HG03378 (cell line): ENCODE measurements at regions not wholly inside any gene's neighbourhood (a gene's known extent, or its start where the extent isn't known, plus 50 kb on each side); places are given as distances from the start of the nearest gene placed in this dataset.
A peak's percentile ranks its signal among the peaks of the same experiment; 100 is the strongest.

Source experiments
- ATAC-seq: cut with Tn5 transposase; IDR thresholded peaks from one replicate; pipeline ENCODE4 v1.9.1; 2021; ENCODE audit warnings: mild to moderate bottlenecking, moderate library complexity; ENCODE audit not compliant: unreplicated experiment

DNA sequence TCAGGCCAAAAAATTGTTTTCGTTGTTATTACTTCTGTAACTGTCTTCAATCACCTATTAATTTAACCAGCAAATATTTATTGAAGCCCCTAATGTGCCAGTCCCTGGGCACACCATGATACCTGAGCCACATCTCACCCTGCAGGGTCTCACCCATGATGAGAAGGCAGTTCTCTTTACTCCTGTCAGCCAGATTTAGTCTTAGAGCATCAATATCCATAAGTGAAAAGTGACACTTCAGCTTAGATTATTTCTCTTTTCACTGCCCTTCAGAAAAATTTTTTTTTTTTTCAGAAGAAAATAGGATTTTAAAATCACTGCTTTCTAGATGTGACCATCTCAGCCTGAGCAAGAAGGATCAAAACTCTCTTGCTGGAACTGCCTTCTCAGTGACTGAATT is 258.6 kb upstream of the NFE2L3 start:
- no peak for ATAC-seq

DNA sequence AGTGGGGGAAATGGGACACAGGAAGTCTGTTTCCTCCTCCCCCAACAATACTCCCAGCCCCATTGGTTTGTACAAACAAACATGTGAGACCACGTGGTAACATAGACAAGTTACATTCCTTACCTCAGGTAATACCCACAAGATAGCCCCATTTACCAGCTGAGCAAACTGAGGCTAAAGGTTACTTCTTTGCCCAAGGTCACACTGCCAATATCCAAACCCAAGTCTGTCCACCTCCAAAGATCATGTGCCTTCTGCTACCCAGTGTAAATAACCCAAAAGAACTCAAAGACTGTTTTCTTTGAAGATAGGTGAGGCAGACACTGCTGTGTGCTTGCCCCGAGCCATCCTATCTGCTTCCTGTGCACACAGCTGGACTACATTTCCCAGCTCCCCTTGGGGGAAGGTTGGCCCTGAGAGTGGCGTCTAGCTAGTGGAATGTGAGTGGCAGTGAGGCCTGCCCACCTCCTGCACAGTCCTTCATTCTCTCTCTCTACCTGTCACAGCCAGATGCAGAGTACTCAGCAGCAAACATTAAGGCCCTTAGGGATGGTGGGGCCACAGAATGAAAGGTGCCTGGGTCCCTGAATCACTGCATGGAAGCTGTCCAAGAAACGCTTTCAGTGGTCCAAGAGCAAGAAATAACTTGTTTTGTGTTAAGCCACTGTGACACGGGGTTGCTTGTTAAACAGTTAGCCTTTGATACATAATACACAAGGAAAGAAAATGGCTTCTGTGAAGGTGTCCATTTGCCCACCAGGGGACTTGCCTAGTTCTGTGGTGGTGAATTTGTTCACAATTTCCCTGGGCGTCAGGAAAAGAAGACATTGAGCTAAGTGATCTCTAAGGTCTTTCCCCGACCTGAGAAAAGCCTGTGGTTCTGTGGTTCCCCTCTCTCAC is 257.7 kb upstream of the NFE2L3 start:
- ATAC-seq: peak; percentile 59

DNA sequence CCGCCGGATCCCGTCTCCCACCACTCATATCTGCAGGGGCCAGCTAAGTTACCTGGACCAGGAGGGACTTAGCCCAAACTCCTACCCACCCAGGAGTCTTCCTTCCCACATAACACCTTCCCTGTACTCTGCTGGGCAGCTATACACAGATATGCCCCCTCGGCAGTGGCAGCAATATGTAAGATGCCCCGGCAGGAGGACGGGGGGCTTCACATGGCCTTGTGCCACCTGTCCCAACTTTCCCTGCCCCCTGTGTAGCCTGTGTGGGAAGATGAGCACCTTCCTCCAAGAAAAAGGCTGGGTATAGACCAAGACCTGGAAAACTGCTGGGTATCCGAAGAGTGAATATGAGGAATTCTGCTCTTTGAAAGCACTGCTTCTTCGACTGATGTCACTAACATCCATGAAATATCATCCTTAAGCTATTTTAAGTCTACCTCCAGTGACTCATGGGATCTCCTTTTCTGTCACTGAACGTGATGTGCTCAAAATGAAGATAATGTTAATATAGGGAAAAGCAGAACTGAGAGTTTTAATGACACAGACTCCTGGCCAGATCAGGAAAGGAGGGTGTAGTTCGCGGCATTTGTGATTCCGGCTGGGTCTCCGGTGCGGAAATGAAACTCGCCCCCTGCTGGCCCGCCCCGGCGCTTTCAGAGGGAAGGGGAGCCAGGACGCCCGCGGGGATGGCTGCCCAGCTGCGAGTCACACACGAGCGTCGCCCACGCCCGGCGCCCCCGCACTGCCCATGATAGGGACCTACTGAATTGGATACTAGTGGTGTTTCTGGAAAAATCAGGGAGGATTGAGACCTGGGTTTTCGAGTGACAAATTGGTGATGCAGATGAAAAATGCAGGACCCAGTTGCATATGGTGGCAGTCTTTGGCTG is 256.9 kb upstream of the NFE2L3 start:
- peak; percentile 73 for ATAC-seq

DNA sequence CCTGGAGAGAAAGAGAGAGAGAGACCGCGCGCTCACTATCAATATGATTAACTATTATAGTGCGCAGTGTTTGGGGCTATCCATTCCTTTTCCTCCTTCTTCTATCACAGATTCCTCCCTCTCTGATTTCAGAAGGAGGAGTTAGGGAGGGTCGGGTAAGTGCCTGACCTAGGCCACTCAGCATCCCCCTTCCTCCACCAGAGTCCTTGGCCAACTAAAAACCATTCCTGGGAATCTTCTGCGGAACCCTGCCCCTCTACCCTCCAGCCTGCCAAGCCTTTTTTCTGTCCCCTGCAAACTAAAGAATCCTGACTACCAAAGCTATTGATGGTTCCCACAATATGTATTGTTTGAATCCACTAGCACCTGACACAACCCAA is 256.2 kb upstream of the NFE2L3 start:
- ATAC-seq: no peak

DNA sequence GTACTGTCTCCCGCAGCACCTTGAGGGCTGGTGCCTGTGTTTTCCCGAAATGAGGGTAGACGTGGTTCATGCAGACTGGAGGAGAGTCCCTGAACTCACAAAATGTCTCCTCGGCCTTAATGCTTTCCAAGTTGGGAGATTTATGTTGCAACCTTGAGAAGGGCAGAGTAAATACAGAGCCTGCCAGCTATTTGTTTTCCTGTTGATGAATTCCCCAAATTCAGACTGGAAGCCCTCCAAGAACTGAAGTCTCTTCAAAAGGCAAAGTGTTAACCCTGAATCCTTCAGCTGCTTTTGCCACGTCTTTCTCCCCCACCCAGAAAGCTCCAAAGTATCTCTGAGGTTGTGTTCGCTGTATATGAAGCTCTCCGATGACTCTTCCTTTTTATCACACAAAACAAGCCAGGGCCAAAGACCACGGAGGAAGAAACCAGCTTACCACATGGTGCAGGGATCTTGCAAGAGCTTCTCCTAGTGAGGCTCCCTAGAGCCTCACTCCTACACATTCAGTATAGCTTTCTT is 254.7 kb upstream of the NFE2L3 start:
- no peak for ATAC-seq

DNA sequence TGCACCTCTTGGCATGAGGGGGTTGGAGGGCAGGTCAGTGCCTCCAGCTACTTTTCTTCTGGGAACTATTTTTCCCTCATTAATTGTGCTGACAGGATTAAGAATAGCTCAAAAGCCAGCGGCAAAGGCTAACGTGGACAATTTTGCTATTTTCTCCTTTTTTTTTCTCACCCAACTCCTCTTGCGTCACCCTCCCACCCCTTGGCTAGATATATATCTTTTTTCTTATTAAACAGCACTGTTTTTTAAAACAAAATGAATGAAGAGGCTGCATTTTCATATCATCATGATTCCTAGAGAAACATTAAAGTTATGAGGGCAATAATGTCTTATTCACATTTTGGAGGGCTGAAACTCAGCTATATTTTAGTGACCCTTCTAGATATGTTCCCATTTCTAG is 251.8 kb upstream of the NFE2L3 start:
- ATAC-seq: no peak

DNA sequence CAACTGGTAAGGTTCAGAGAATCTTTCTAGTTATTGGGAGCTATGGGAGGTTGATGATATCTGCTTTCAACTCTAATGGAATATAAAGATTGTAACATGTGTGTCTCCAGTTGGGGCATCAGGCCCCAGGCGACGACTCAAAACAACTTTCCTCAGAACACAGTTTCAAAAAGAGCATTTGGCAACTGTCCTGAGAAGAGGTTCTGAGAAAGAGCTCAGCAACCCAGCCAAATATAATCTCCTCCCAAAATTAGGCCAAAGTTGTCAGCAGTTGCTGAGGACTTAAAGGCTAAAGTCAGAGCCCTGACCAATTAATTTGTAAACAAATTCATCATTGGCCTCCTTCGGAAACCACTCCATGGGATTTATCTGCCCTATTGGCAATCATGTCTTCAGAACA is 251.1 kb upstream of the NFE2L3 start:
- ATAC-seq: no peak

DNA sequence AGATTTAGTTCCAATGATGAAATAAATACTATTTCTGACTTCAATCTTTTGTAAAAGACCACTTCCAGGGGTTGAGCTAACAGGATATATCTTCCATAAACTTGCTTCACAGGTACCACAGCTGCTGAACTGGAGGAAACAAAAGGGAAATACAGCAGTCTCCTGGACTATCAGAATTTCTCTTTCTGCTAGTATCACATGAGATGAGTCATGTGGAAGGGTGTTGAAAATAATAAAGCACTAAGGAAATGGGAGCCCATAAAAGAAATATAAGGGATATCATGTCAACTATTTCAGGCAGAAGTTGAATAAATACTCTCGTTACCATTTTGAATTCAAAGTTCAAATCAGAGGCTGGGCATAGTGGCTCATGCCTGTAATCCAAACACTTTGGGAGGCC is 250.3 kb upstream of the NFE2L3 start:
- ATAC-seq: no peak

DNA sequence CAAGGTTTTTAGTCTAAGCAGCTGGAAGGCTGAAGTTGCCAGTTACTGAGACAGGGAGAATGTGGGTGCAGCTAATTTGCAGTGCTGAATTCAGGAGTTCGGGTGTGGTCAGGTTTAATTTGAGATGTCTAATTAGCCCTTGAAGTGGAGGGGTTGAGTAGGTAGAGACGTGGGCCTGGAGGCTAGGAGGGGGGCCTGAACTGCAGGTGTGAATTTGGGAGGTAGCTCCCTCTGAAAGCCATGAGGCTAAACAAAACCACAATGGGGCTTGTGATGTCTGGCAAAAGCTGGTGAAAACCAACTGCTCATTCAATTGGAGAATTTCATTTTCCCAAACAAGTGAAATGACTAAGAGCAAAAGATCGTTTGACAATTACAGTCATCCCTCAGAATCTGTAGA is 246.0 kb upstream of the NFE2L3 start:
- no peak for ATAC-seq

DNA sequence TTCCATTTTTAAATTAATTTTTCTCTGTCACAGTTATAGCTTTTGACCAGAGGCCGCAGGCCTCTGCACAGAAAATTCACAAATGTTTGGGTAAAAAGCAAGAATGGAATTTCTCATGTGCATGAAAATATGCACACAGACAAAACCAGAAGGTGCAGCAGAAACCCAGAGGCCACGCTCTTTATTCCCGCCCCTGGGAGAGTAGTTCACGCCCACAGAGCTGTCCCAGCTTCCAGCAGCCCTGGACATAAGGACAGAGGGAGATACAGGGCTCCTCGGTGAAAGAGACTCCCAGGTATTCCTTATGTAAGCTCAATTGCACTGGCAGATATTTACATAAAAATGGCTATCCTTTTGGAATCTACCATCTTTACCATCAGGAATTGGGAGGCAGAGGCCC is 245.2 kb upstream of the NFE2L3 start:
- no peak for ATAC-seq

DNA sequence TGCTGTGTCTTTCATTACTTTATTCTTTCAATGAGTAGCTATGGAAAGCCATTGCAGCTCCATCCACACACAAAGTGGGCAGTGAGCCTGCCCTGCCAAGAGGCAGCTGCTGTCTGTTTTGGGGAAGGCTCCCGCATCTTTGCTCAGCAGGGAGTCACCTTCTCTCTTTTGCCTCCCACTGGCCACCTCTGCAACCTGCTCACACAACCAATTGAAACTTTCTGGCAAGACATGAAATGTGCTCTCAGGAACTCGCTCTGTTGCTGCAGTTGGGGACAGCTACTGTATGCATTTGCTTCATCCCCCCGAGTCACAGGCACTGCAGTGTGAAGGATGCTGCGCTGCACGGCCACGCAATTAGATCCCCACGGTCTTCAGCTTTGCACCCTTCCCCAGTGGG is 244.8 kb upstream of the NFE2L3 start:
- no peak for ATAC-seq

DNA sequence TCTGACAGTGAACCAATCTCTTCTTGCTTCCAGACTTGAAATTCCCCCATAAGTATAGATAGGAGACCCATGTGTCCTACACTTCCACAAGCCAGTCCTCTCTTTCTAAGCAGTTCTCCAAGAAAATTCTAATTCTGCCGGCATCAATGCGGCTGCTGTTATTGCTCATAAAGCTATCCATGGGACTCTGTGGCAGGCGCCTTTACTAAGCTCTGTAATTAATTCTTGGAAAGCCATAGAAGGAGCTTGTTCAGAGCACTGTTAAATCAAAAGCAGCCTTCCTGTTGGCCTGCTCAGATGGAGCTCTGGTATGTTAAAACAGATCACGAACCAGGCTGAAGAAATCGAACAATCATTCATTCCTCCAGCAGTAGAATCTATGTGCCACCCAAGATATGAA is 244.3 kb upstream of the NFE2L3 start:
- ATAC-seq: no peak

DNA sequence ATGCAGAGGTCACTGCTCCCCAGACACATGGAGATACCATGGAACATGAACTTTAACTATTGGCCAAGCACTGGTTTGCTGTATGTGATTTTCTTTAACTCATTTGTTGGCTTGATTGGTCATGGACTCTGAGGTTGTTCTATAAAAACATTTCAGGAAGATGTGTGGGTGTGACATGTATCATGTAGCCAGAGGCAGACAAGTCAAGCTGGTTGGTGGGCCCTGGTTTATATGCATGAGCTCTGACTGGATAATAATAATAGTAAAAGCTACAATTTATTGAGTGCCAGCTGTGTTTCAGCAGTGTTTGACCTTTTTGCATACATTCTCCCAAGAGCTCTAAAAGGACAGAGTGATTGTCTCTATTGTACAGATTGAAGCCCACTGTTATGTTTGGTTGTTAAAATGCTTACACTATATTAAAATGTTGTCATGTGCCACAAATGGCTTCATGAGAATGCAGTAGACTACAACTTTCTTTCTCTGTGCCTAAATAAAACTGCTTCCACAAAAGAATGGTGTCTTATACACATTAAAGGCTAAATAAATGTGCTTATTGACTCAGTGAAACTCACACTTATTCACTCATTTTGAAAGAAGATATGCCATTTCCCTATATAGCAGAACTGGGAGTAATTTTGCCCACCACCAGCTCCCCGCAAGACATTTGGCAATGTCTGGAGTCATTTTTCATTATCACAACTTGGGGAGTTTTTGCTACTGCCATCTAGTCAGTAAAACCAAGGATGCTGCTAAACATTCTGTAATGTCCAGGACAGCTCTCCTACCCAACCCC is 243.6 kb upstream of the NFE2L3 start:
- no peak for ATAC-seq

DNA sequence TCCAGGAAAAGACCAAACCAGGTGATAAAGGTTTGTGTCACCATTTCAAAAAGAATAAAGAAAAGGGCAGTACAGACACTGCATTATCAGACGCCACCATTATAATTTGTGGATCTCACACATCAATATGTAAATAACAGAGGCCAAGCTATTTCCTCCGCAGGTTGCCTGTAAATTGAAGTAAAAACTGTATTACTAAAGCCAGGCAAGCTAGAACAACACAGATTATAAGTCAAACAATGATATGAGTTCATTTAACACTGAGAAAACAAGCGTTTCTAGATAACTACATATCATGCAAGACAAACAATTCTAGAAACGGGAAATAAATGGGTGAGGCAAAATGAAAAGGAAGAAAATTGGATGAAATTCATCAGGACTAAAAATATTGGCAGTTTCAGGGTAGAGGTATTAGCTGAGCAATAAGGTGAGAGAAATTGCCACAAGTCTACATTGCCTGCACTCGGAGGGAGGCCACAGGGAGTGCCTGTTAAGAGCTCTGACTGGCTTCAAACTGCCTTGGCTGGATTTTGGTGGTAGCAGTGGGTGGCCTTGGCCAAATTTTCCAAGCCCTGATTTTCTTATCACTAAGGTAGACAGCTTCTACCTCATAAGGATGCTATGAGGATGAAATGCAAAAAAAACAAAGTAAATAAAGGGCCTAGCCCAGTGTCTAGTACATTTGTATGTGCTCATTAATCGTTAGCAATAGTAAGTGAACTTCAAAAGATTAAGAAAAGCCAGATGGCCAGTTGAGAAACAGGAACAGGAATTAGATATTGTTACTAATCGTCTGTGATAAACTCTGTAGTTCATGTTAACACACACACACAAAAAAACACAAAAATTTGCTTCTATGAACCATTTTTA is 240.0 kb upstream of the NFE2L3 start:
- ATAC-seq: no peak

DNA sequence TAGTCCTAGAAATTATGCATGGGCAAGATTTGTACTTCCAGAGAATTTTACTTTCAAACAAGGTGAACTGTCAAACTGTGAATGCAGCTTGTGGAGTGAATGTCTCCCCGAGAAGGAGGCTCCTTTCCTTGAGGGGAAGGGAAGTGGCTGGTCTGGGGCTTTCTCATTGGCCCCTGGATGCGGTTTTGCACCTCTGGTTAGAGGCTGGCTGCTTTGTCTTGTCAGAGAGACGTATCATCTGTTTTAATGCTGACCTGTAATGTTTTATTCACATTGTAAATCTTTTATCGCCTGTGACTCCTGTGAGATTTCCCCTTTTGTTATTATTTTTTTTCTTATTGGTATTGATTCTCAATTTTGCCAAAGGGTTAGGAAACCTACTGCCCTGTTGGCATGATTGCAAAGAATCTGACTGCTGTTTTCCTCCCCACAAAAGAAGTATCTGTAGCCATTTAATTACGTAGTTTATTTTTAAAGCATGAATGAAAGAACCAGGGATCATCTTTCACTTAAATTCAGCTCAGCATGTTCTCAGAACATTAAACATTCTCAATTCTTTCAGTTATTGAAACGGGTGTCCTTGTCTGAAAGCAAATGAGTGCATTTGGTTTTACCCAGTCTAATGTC is 238.3 kb upstream of the NFE2L3 start:
- no peak for ATAC-seq

DNA sequence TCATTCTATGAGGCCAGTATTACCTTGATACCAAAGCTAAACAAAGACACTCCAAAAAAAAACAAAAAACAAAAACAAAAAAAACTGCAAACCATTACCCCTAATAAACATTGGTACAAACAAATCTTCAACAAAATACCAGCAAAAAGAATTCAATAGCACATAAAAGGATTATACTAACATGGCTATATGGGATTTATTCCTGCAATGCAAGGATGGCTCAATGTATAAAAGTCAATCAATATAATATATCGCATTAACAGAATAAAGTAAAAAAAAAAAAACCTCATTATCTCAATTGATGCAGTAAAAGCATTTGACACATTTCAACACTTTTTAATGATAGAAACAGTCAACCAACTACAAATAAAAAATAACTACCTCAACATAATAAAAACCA is 233.3 kb upstream of the NFE2L3 start:
- no peak for ATAC-seq

DNA sequence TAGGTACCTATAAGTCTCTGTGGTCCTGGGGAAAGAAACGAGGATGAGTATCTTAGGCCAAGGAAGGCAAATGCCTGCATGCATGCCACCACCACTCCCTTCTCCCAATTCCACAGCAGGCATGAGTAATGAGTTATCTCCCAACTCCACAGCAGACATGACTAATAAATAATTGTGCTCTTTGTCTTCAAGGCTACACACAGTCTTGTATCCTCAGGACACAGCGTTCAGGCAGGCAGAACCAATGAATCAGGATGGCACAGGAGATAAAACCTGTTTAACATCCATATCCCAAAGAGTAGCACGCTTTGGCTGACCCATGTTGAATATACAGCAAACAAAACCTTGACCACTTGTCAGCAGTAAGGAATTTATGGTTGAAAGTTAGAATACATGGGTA is 229.7 kb upstream of the NFE2L3 start:
- no peak for ATAC-seq

DNA sequence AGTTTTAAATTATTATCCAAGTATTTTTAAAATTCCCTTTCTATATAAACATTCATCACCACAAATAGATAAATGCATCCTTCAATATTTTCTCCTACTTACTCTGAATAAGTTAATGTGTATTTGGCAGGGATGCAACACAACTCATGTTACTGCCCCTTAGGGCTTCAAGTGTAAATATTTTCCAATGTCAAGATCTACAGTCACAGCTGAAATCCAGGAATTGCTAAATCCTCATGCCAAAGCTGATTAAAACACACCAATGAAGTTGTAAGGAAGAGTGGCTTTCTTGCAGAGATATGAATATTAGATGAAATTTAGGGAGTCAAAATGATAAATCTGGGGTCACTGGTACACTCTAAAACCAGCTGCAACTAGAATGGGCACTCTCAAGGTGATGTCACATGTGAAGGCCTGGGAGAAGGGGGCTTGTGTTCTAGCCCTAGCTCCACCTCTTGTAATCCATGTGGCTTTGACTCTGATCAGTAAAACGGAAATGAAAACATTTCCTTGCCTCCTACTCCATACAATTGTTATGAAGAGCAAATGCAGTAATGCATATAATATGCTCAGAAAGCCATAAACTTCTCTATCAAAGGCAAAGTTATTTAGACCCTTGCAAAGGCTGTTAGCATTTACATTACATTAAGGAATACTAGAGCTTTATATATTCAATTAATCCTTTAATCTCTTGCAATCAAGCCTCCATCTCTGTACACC is 228.1 kb upstream of the NFE2L3 start:
- no peak for ATAC-seq

DNA sequence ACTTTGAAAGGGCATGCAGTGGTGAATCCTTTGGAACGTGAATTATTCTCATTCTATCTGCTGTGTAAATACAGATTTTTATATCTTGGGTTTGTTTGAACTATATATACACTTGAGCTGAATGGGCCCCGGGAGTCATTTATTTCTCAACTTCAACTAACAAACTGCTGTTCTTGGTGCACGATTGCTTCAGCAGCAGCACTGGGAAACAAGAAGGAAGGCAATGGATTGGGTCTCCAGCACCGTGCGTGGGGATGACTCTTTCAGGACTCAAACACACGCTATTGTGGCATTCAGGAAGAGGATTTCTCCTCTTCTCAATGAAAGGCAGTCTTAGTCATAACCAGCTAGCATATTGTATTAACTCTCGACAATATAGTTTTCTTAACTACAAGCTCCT is 226.0 kb upstream of the NFE2L3 start:
- ATAC-seq: no peak
